ENCODE measurements at regions not wholly inside any gene's neighbourhood (a gene's known extent, or its start where the extent isn't known, plus 50 kb on each side); places are given as distances from the start of the nearest gene placed in this dataset.

DNA sequence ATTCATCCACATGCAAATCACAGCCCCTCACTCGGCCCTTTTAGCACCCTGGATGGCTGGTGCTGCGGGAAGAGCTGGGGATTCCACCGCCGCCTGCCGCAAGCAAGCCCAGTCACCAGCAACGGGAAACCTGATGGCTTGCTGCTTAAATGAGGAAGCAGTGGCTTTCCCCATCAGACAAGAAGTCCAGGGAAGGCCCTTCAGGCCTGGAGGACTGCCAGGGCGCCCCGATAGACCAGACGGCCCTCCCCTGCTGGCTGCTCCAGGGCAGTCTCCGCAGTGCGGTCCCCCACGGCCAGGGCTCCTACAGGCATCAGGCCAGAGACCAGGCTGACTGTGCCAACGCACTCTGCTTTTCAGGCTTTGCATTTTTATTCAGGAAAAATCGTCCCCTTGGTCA, 439.1 kb downstream of the EIPR1 start:
- H3K4me1 ChIP-seq (replicated peaks; ENCODE audit: insufficient read depth), result no peaks in the 10 kb centered on the region
- no peaks in the 10 kb centered on the region for H3K9me3 ChIP-seq (ENCODE audit: insufficient read depth, low read depth)
- H3K4me2 ChIP-seq, result no peak overlapping the region
- no TSS peak for BruUV-seq (replicated peaks)
- ChIA-PET CTCF (no interaction called here), POLR2A (ENCODE audit: unreplicated experiment) (no interaction called here)
- H3K27me3 ChIP-seq (ENCODE audit: insufficient read depth, low read depth), result peaks cover 98% of the 10 kb centered on the region
- intact Hi-C loops (cut with micrococcal nuclease; ENCODE audit: unreplicated experiment), result no loop called here
- no peak overlapping the region for H3K4me3 ChIP-seq
- H3K9me2 ChIP-seq (ENCODE audit: insufficient read depth), result no peaks in the 10 kb centered on the region
- no peaks in the 10 kb centered on the region for H3K36me3 ChIP-seq (ENCODE audit: low read depth)
- no peaks in the 10 kb centered on the region for H3F3A ChIP-seq (ENCODE audit: insufficient read depth, low read depth)
- DNase-seq, result no peak
- H2AFZ ChIP-seq, result no peak overlapping the region
- no peaks in the 10 kb centered on the region for H4K20me1 ChIP-seq (ENCODE audit: insufficient read depth)
- no peaks in the 10 kb centered on the region for H3K79me2 ChIP-seq (ENCODE audit: low read depth)
- TF ChIP-seq, protein P1, sequence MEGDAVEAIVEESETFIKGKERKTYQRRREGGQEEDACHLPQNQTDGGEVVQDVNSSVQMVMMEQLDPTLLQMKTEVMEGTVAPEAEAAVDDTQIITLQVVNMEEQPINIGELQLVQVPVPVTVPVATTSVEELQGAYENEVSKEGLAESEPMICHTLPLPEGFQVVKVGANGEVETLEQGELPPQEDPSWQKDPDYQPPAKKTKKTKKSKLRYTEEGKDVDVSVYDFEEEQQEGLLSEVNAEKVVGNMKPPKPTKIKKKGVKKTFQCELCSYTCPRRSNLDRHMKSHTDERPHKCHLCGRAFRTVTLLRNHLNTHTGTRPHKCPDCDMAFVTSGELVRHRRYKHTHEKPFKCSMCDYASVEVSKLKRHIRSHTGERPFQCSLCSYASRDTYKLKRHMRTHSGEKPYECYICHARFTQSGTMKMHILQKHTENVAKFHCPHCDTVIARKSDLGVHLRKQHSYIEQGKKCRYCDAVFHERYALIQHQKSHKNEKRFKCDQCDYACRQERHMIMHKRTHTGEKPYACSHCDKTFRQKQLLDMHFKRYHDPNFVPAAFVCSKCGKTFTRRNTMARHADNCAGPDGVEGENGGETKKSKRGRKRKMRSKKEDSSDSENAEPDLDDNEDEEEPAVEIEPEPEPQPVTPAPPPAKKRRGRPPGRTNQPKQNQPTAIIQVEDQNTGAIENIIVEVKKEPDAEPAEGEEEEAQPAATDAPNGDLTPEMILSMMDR (conservative IDR thresholded peaks at IDR 0.05), result no peak
- TF ChIP-seq EZH2 (IDR thresholded peaks at IDR 0.05; ENCODE audit: low read depth), result no peak
- H3K27ac ChIP-seq, result no peak overlapping the region

DNA sequence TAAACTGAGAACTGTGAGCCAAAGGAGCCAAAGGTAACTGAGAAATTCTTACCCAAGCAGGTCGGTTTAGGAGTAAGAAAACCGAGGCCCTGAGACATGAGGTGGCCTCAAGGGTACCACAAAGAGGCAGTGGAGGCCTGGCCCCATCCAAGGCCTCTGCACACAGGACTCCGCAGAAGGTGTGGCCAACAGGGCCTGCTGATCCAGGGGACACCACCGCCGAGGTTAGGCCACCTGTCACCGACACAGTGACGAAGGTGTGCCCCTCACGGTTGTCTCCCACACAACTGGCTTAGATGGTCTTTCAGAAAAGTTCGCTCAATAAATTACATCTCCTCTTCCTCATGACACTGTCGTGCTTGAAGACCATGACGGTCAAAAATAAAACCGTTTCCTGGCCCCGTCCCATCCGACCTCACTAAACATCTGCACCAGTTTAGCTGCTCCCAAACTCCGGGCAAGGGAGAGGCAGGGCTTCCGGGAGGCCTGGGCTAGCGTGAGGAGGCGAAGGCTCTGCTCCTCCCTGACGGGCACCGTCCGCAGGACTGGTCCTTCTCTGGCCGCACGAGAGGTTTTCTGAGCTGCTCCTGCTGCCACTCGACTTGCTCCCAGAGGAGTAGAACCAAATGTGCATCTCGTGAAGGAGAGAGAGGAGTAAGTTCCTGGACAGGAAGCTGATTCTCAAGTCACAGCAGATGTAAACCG, 442.0 kb downstream of the EIPR1 start:
- Histone ChIP-seq H3K27me3 (ENCODE audit: insufficient read depth, low read depth) (peaks cover 93% of the 10 kb centered on the region), H3K4me3 (no peak overlapping the region), H3K9me2 (ENCODE audit: insufficient read depth) (no peaks in the 10 kb centered on the region), H3K27ac (no peak overlapping the region), H2AFZ (no peak overlapping the region), H3K36me3 (ENCODE audit: low read depth) (no peaks in the 10 kb centered on the region), H3F3A (ENCODE audit: insufficient read depth, low read depth) (no peaks in the 10 kb centered on the region), H4K20me1 (ENCODE audit: insufficient read depth) (no peaks in the 10 kb centered on the region), H3K4me2 (no peak overlapping the region), H3K79me2 (ENCODE audit: low read depth) (no peaks in the 10 kb centered on the region), H3K4me1 (replicated peaks; ENCODE audit: insufficient read depth) (no peaks in the 10 kb centered on the region), H3K9me3 (ENCODE audit: insufficient read depth, low read depth) (no peaks in the 10 kb centered on the region)
- POLR2A ChIA-PET (ENCODE audit: unreplicated experiment), result no interaction called here
- CTCF ChIA-PET, result no interaction called here
- TF ChIP-seq, protein P1 (conservative IDR thresholded peaks at IDR 0.05), result no peak
- no peak for TF ChIP-seq EZH2 (IDR thresholded peaks at IDR 0.05; ENCODE audit: low read depth)
- intact Hi-C loops (cut with micrococcal nuclease; ENCODE audit: unreplicated experiment), result no loop called here
- DNase-seq, result no peak
- no TSS peak for BruUV-seq (replicated peaks)

DNA sequence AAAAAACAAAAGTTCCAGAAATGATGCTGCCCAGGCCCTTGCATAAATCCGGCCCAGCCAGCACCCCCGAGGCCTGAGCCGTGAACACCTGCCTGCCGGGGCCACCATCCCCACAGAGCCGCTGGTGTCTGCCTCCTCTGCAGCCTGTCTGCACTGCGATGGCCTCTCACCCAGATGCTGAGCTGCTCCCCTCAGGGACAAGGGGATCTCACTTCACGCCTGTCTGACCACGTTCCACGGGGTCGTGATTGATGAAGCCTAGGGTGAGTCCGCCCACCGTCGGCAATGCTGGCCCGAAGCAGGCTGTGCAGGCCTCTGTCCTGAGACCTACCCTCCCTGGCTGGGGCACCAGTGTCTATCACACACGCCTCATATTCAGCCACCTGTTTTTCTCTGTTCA, 444.2 kb downstream of the EIPR1 start:
- no peaks in the 10 kb centered on the region for H3F3A ChIP-seq (ENCODE audit: insufficient read depth, low read depth)
- H3K79me2 ChIP-seq (ENCODE audit: low read depth), result no peaks in the 10 kb centered on the region
- ChIA-PET POLR2A (ENCODE audit: unreplicated experiment) (no interaction called here), CTCF (no interaction called here)
- H3K4me1 ChIP-seq (replicated peaks; ENCODE audit: insufficient read depth), result no peaks in the 10 kb centered on the region
- H3K4me3 ChIP-seq, result no peak overlapping the region
- H3K27ac ChIP-seq, result no peak overlapping the region
- peaks cover 72% of the 10 kb centered on the region for H3K27me3 ChIP-seq (ENCODE audit: insufficient read depth, low read depth)
- H3K36me3 ChIP-seq (ENCODE audit: low read depth), result no peaks in the 10 kb centered on the region
- intact Hi-C loops (cut with micrococcal nuclease; ENCODE audit: unreplicated experiment), result no loop called here
- TF ChIP-seq EZH2 (IDR thresholded peaks at IDR 0.05; ENCODE audit: low read depth), result no peak
- TF ChIP-seq, protein P1 (conservative IDR thresholded peaks at IDR 0.05), result no peak
- no peak for DNase-seq
- no peaks in the 10 kb centered on the region for H4K20me1 ChIP-seq (ENCODE audit: insufficient read depth)
- H2AFZ ChIP-seq, result no peak overlapping the region
- BruUV-seq (replicated peaks), result no TSS peak
- H3K9me2 ChIP-seq (ENCODE audit: insufficient read depth), result no peaks in the 10 kb centered on the region
- no peak overlapping the region for H3K4me2 ChIP-seq
- no peaks in the 10 kb centered on the region for H3K9me3 ChIP-seq (ENCODE audit: insufficient read depth, low read depth)

Data from PC-9 (cell line).